H9 (cell line): ENCODE measurements at regions not wholly inside any gene's neighbourhood (a gene's known extent, or its start where the extent isn't known, plus 50 kb on each side); places are given as distances from the start of the nearest gene placed in this dataset.
"Not testable (repeated sequence)": the region's sequence is repeated elsewhere in the genome, so short reads cannot be mapped to it uniquely, and the experiment has no call there.

ENCODE experiments used
- DNase-seq: peaks from one replicate; pipeline ENCODE4 v3.0.0-alpha.2; 2017
- H2AFZ ChIP-seq: one replicate; pipeline ENCODE4 v1.6.1; 2013; ENCODE audit warnings: mild to moderate bottlenecking, low read length, control low read depth, moderate library complexity
- H2AK5ac ChIP-seq: 2 replicates; pipeline ENCODE4 v1.6.1; 2013; ENCODE audit warnings: low read length, control low read depth, mixed read lengths; ENCODE audit not compliant: insufficient read length
- H2BK120ac ChIP-seq: one replicate; pipeline ENCODE4 v1.6.1; 2013; ENCODE audit warnings: low read depth, mild to moderate bottlenecking, low read length, control low read depth, inconsistent platforms; ENCODE audit not compliant: poor library complexity, severe bottlenecking
- H2BK12ac ChIP-seq: 2 replicates; pipeline ENCODE4 v1.6.1; 2013; ENCODE audit warnings: low read length, control low read depth, mixed read lengths, low read depth; ENCODE audit not compliant: insufficient read length
- H2BK15ac ChIP-seq: 2 replicates; pipeline ENCODE4 v1.6.1; 2013; ENCODE audit warnings: low read depth, low read length, control low read depth
- H2BK20ac ChIP-seq: one replicate; pipeline ENCODE4 v1.6.1; 2013; ENCODE audit warnings: low read depth, mild to moderate bottlenecking, low read length, control low read depth, inconsistent platforms; ENCODE audit not compliant: poor library complexity, severe bottlenecking
- H2BK5ac ChIP-seq: 2 replicates; pipeline ENCODE4 v1.6.1; 2013; ENCODE audit warnings: low read length, control low read depth, mixed read lengths; ENCODE audit not compliant: insufficient read length
- H3K14ac ChIP-seq: 2 replicates; pipeline ENCODE4 v1.6.1; 2013; ENCODE audit warnings: low read length, control low read depth; ENCODE audit not compliant: insufficient read depth
- H3K18ac ChIP-seq: 2 replicates; pipeline ENCODE4 v1.6.1; 2013; ENCODE audit warnings: low read depth, mild to moderate bottlenecking, mixed read lengths, low read length, control low read depth; ENCODE audit not compliant: insufficient read length
- H3K23ac ChIP-seq: 2 replicates; pipeline ENCODE4 v1.6.1; 2013; ENCODE audit warnings: low read length, control low read depth, mixed read lengths, low read depth; ENCODE audit not compliant: insufficient read length
- H3K23me2 ChIP-seq: 2 replicates; pipeline ENCODE4 v1.6.1; 2013; ENCODE audit warnings: low read depth, mild to moderate bottlenecking, mixed read lengths, low read length, control low read depth; ENCODE audit not compliant: insufficient read length, poor library complexity, severe bottlenecking
- H3K27ac ChIP-seq: 2 replicates; pipeline ENCODE4 v1.5.1; 2013; ENCODE audit warnings: low read length, control low read depth, mixed read lengths, low read depth; ENCODE audit not compliant: insufficient read length
- H3K27me3 ChIP-seq: 2 replicates; pipeline ENCODE4 v1.6.1; 2013; ENCODE audit warnings: low read length, control low read depth, inconsistent platforms; ENCODE audit not compliant: insufficient read depth
- H3K4ac ChIP-seq: 2 replicates; pipeline ENCODE4 v1.6.1; 2013; ENCODE audit warnings: low read depth, mild to moderate bottlenecking, control low read depth, inconsistent platforms, low read length, moderate library complexity
- H3K4me1 ChIP-seq: 2 replicates; pipeline ENCODE4 v1.6.1; 2013; ENCODE audit warnings: low read length, control low read depth, inconsistent platforms; ENCODE audit not compliant: insufficient read depth
- H3K4me2 ChIP-seq: 2 replicates; pipeline ENCODE4 v1.6.1; 2013; ENCODE audit warnings: low read length, control low read depth, mixed read lengths; ENCODE audit not compliant: insufficient read length, insufficient read depth
- H3K56ac ChIP-seq: 2 replicates; pipeline ENCODE4 v1.6.1; 2013; ENCODE audit warnings: low read depth, mild to moderate bottlenecking, mixed read lengths, low read length, control low read depth; ENCODE audit not compliant: insufficient read length
- H3K79me1 ChIP-seq: 2 replicates; pipeline ENCODE4 v1.6.1; 2013; ENCODE audit warnings: low read depth, mild to moderate bottlenecking, moderate library complexity, low read length, control low read depth, inconsistent platforms; ENCODE audit not compliant: insufficient read depth, poor library complexity, severe bottlenecking
- H3K79me2 ChIP-seq: 2 replicates; pipeline ENCODE4 v1.6.1; 2013; ENCODE audit warnings: low read length, control low read depth, inconsistent platforms; ENCODE audit not compliant: insufficient read depth
- H3K9ac ChIP-seq: 2 replicates; pipeline ENCODE4 v1.6.1; 2013; ENCODE audit warnings: low read length, control low read depth, mixed read lengths; ENCODE audit not compliant: insufficient read length; ENCODE audit errors: extremely low read depth
- H3K9me3 ChIP-seq: one replicate; pipeline ENCODE4 v1.6.1; 2013; ENCODE audit warnings: low read depth, low read length, inconsistent platforms; ENCODE audit not compliant: control insufficient read depth
- H3T11ph ChIP-seq: one replicate; pipeline ENCODE4 v1.6.1; 2013; ENCODE audit warnings: mild to moderate bottlenecking, low read length, control low read depth, inconsistent platforms
- H4K20me1 ChIP-seq: one replicate; pipeline ENCODE4 v1.6.1; 2013; ENCODE audit not compliant: control insufficient read depth, insufficient read length, insufficient read depth
- H4K5ac ChIP-seq: 2 replicates; pipeline ENCODE4 v1.6.1; 2013; ENCODE audit warnings: low read depth, mild to moderate bottlenecking, mixed read lengths, low read length, control low read depth; ENCODE audit not compliant: insufficient read length
- H4K8ac ChIP-seq: replicated peaks from 2 replicates; pipeline ENCODE4 v1.6.1; 2013; ENCODE audit warnings: low read length, control low read depth, mixed read lengths, low read depth; ENCODE audit not compliant: insufficient read length
- H4K91ac ChIP-seq: 2 replicates; pipeline ENCODE4 v1.6.1; 2013; ENCODE audit warnings: low read depth, mild to moderate bottlenecking, moderate library complexity, mixed read lengths, low read length, control low read depth; ENCODE audit not compliant: insufficient read length
- H3K27ac Mint-ChIP-seq, 3 experiments: 2 replicates in 2 of 3; 3 replicates in 1 of 3; pipeline ENCODE4 v1.8.0; 2020 to 2021; ENCODE audit warnings: mixed read lengths in 3 of 3, mild to moderate bottlenecking in 1 of 3, moderate library complexity in 1 of 3
- H3K27me3 Mint-ChIP-seq: 2 replicates; pipeline ENCODE4 v1.8.0; 2021; ENCODE audit warnings: low read depth, mild to moderate bottlenecking, moderate library complexity, mixed read lengths
- H3K36me3 Mint-ChIP-seq, 3 experiments: 2 replicates in 2 of 3; 3 replicates in 1 of 3; pipeline ENCODE4 v1.8.0; 2020 to 2021; ENCODE audit warnings: low read depth in 3 of 3, mixed read lengths in 3 of 3; ENCODE audit not compliant: insufficient read depth in 1 of 3
- H3K4me1 Mint-ChIP-seq, 2 experiments: 2 replicates each; pipeline ENCODE4 v1.8.0; 2020; ENCODE audit warnings: mixed read lengths in 2 of 2
- H3K4me3 Mint-ChIP-seq, 2 experiments: 2 replicates in 1 of 2; 3 replicates in 1 of 2; pipeline ENCODE4 v1.8.0; 2020 to 2021; ENCODE audit warnings: mild to moderate bottlenecking in 2 of 2, mixed read lengths in 2 of 2, moderate library complexity in 1 of 2
- H3K9me3 Mint-ChIP-seq, 2 experiments: 2 replicates in 1 of 2; 3 replicates in 1 of 2; pipeline ENCODE4 v1.8.0; 2020; ENCODE audit warnings: mild to moderate bottlenecking in 2 of 2, mixed read lengths in 2 of 2, moderate library complexity in 1 of 2
- WGBS: extraction: QIAGEN DNeasy Blood & Tissue Kit; methylation state at CpG from one replicate; pipeline ENCODE4 v1.1.7; 2013; ENCODE audit warnings: missing lambda C conversion rate, low lambda C conversion rate, mixed read lengths; ENCODE audit not compliant: insufficient read length; ENCODE audit errors: extremely low coverage; 5-methylcytosine and 5-hydroxymethylcytosine counted together

- H3K56ac ChIP-seq, H3K79me1 ChIP-seq, H2AK5ac ChIP-seq, H4K91ac ChIP-seq, H3K27me3 Mint-ChIP-seq, H3K23ac ChIP-seq, H3K23me2 ChIP-seq, H4K20me1 ChIP-seq, H2BK12ac ChIP-seq, H3K4me1 Mint-ChIP-seq, H2BK20ac ChIP-seq, H2AFZ ChIP-seq, H3K14ac ChIP-seq, DNase-seq, H4K5ac ChIP-seq, H3K9ac ChIP-seq, H3T11ph ChIP-seq, H2BK15ac ChIP-seq, H4K8ac ChIP-seq, H3K27me3 ChIP-seq, H3K4ac ChIP-seq, H3K4me1 ChIP-seq, H3K27ac Mint-ChIP-seq, H3K18ac ChIP-seq, H3K4me2 ChIP-seq, H2BK5ac ChIP-seq, H3K27ac ChIP-seq, H3K79me2 ChIP-seq, H2BK120ac ChIP-seq, H3K9me3 ChIP-seq: not testable (repeated sequence)
- WGBS: no CpG with 5 or more reads among the region's 9 CpGs
- H3K9me3 Mint-ChIP-seq: peaks cover 6 to 13% of the 10 kb centered on the region in 2 experiments; a peak in 4 of 5 replicates
- H3K36me3 Mint-ChIP-seq: peaks cover 1 to 15% (median 2%) of the 10 kb centered on the region in 3 experiments; a peak in 4 of 7 replicates
- H3K4me3 Mint-ChIP-seq: peak overlapping the region; percentile 23 to 24; a peak in 2 of 5 replicates
Observed at GRCh38 chr21:17327715-17328114, 185.1 kb upstream of the CXADR start.
